ENCODE measurements at regions not wholly inside any gene's neighbourhood (a gene's known extent, or its start where the extent isn't known, plus 50 kb on each side); places are given as distances from the start of the nearest gene placed in this dataset.

DNA sequence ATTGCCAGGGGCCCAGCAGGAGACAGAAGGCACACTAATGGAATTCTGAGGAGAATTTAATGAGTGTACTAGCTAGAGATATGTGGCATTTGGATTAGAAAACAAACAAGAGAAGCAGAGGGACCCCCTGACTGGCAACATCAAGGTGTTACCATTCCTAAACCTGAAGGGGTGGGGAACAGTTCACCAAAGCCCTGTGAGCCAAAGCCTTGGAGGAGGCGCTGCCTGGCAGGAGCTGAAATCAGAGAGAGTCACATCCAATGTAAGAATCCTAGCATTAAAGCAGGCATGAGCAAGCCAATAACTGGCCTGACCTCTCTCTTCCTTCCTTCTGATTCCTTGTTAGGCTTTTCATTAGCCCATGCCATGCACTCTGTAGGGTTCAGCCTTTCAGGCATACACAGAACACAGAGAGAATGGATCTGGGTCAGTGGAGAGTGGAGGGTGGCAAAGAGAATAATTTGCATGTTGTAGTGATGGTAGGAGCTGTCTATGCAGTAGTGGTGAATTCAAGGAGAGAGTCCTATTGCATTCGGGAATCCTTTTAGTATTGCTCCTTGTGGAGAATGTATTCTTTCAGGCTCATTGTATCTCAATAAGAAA lies 367.2 kb upstream of the MAN1A1 start:
- TF ChIP-seq, protein P1, sequence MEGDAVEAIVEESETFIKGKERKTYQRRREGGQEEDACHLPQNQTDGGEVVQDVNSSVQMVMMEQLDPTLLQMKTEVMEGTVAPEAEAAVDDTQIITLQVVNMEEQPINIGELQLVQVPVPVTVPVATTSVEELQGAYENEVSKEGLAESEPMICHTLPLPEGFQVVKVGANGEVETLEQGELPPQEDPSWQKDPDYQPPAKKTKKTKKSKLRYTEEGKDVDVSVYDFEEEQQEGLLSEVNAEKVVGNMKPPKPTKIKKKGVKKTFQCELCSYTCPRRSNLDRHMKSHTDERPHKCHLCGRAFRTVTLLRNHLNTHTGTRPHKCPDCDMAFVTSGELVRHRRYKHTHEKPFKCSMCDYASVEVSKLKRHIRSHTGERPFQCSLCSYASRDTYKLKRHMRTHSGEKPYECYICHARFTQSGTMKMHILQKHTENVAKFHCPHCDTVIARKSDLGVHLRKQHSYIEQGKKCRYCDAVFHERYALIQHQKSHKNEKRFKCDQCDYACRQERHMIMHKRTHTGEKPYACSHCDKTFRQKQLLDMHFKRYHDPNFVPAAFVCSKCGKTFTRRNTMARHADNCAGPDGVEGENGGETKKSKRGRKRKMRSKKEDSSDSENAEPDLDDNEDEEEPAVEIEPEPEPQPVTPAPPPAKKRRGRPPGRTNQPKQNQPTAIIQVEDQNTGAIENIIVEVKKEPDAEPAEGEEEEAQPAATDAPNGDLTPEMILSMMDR (conservative IDR thresholded peaks at IDR 0.05; ENCODE audit: low read depth, low read length): no peak
- TF ChIP-seq EZH2 (IDR thresholded peaks at IDR 0.05; ENCODE audit: borderline replicate concordance, low read depth, low read length, poor library complexity, severe bottlenecking): no peak
